ENCODE measurements at regions not wholly inside any gene's neighbourhood (a gene's known extent, or its start where the extent isn't known, plus 50 kb on each side); places are given as distances from the start of the nearest gene placed in this dataset.

DNA sequence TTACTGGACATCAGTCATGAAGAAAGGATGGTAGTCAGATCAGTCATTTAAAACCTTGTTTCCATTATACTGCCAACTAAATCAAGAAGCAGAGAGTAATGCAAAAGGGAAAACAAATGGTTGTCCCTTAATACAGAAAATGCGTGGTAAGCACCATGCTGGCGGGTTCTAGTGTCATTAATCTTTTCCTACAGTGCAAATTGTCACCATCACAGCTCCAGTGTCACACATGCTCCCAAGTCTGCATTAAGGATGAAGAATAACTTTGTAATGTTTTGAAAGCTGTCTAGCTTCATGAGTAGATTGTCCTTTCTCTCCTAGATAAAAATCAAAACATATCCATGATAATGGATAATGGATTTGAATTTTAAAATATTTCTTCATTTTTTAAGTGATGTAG, 735.6 kb downstream of the EPHA7 start:
- no peak for TF ChIP-seq MAFK (IDR thresholded peaks at IDR 0.05; ENCODE audit: low read depth, low read length)
- no peak for TF ChIP-seq SP1 (IDR thresholded peaks at IDR 0.05; ENCODE audit: low read depth, low read length)
- no peak for TF ChIP-seq RFX5 (IDR thresholded peaks at IDR 0.05; ENCODE audit: borderline replicate concordance, low read depth, low read length)
- no peak for TF ChIP-seq ZNF274 (IDR thresholded peaks at IDR 0.05; ENCODE audit: borderline replicate concordance, extremely low read depth, low read length)
- TF ChIP-seq, protein P1, sequence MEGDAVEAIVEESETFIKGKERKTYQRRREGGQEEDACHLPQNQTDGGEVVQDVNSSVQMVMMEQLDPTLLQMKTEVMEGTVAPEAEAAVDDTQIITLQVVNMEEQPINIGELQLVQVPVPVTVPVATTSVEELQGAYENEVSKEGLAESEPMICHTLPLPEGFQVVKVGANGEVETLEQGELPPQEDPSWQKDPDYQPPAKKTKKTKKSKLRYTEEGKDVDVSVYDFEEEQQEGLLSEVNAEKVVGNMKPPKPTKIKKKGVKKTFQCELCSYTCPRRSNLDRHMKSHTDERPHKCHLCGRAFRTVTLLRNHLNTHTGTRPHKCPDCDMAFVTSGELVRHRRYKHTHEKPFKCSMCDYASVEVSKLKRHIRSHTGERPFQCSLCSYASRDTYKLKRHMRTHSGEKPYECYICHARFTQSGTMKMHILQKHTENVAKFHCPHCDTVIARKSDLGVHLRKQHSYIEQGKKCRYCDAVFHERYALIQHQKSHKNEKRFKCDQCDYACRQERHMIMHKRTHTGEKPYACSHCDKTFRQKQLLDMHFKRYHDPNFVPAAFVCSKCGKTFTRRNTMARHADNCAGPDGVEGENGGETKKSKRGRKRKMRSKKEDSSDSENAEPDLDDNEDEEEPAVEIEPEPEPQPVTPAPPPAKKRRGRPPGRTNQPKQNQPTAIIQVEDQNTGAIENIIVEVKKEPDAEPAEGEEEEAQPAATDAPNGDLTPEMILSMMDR (IDR thresholded peaks at IDR 0.05; ENCODE audit: control extremely low read depth in 1 of 3, insufficient read depth in 1 of 3, low read depth in 1 of 3, low read length in 3 of 3) = no peak
- TF ChIP-seq TCF12 (IDR thresholded peaks at IDR 0.05; ENCODE audit: low read depth, low read length) = no peak
- TF ChIP-seq RBBP5 (IDR thresholded peaks at IDR 0.05; ENCODE audit: borderline replicate concordance, low read depth, low read length) = no peak
- no peak for TF ChIP-seq EZH2 (IDR thresholded peaks at IDR 0.05; ENCODE audit: low read depth, low read length, severe bottlenecking)
- TF ChIP-seq POLR2A (IDR thresholded peaks at IDR 0.05; ENCODE audit: control extremely low read depth in 1 of 2, low read depth in 2 of 2, low read length in 2 of 2) = no peak
- no peak for TF ChIP-seq JUND (IDR thresholded peaks at IDR 0.05; ENCODE audit: low read length)
- no peak for TF ChIP-seq POLR2AphosphoS5 (IDR thresholded peaks at IDR 0.05; ENCODE audit: low read depth, low read length)
- TF ChIP-seq, protein P2, sequence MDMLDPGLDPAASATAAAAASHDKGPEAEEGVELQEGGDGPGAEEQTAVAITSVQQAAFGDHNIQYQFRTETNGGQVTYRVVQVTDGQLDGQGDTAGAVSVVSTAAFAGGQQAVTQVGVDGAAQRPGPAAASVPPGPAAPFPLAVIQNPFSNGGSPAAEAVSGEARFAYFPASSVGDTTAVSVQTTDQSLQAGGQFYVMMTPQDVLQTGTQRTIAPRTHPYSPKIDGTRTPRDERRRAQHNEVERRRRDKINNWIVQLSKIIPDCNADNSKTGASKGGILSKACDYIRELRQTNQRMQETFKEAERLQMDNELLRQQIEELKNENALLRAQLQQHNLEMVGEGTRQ (IDR thresholded peaks at IDR 0.05; ENCODE audit: low read length) = no peak

All from H1 (cell line).